Neural progenitor cell (in vitro differentiated cells): ENCODE measurements at regions not wholly inside any gene's neighbourhood (a gene's known extent, or its start where the extent isn't known, plus 50 kb on each side); places are given as distances from the start of the nearest gene placed in this dataset.

Experiments
- DNase-seq: peaks from one replicate; pipeline ENCODE4 v3.0.0-alpha.2; 2016; ENCODE audit warnings: low spot score
- H2AFZ ChIP-seq: fragments of 200-600 bp; sonication (generic); replicated peaks from 2 replicates; pipeline ENCODE4 v1.6.1; 2016; ENCODE audit warnings: antibody characterized with exemption
- H3F3A ChIP-seq: fragments of 200-600 bp; sonication (generic); 2 replicates; pipeline ENCODE4 v1.6.1; 2016; ENCODE audit warnings: antibody characterized with exemption, low read depth
- H3K27ac ChIP-seq: fragments of 200-600 bp; sonication (generic); 2 replicates; pipeline ENCODE4 v1.5.1; 2016; ENCODE audit warnings: mild to moderate bottlenecking
- H3K27me3 ChIP-seq: fragments of 200-600 bp; sonication (generic); 2 replicates; pipeline ENCODE4 v1.6.1; 2016; ENCODE audit warnings: mild to moderate bottlenecking, moderate library complexity
- H3K36me3 ChIP-seq: fragments of 200-600 bp; sonication (generic); 2 replicates; pipeline ENCODE4 v1.5.1; 2016
- H3K4me1 ChIP-seq: fragments of 200-600 bp; sonication (generic); 2 replicates; pipeline ENCODE4 v1.6.1; 2016; ENCODE audit warnings: mixed run types
- H3K4me2 ChIP-seq: fragments of 200-600 bp; sonication (generic); 2 replicates; pipeline ENCODE4 v1.6.1; 2016
- H3K4me3 ChIP-seq: fragments of 200-600 bp; sonication (generic); 2 replicates; pipeline ENCODE4 v1.5.1; 2016
- H3K79me2 ChIP-seq: fragments of 200-600 bp; sonication (generic); 2 replicates; pipeline ENCODE4 v1.6.1; 2016; ENCODE audit warnings: low read depth
- H3K9ac ChIP-seq: fragments of 200-600 bp; sonication (generic); 2 replicates; pipeline ENCODE4 v1.6.1; 2016
- H3K9me3 ChIP-seq: fragments of 200-600 bp; sonication (generic); 2 replicates; pipeline ENCODE4 v1.5.1; 2016; ENCODE audit warnings: low read depth
- H4K20me1 ChIP-seq: fragments of 200-600 bp; sonication (generic); 2 replicates; pipeline ENCODE4 v1.6.1; 2016; ENCODE audit warnings: low read depth
- H3K27ac Mint-ChIP-seq: 3 replicates; pipeline ENCODE4 v1.8.0; 2021; ENCODE audit warnings: mixed read lengths
- H3K27me3 Mint-ChIP-seq: 2 replicates; pipeline ENCODE4 v1.8.0; 2022; ENCODE audit warnings: low read depth, mild to moderate bottlenecking, inconsistent platforms, moderate library complexity, mixed read lengths; ENCODE audit not compliant: insufficient read depth
- H3K36me3 Mint-ChIP-seq: 3 replicates; pipeline ENCODE4 v1.8.0; 2021; ENCODE audit warnings: mixed read lengths
- H3K4me1 Mint-ChIP-seq: 3 replicates; pipeline ENCODE4 v1.8.0; 2021; ENCODE audit warnings: mixed read lengths
- H3K4me3 Mint-ChIP-seq: 3 replicates; pipeline ENCODE4 v1.8.0; 2021; ENCODE audit warnings: mild to moderate bottlenecking, moderate library complexity, mixed read lengths
- H3K9me3 Mint-ChIP-seq: 3 replicates; pipeline ENCODE4 v1.8.0; 2020; ENCODE audit warnings: mixed read lengths
- CTCF ChIP-seq: fragments of 200-600 bp; sonication (generic); IDR thresholded peaks from 2 replicates; pipeline ENCODE4 v1.5.1; 2017; ENCODE audit warnings: antibody characterized with exemption, mild to moderate bottlenecking
- EZH2 ChIP-seq: fragments of 200-600 bp; sonication (generic); IDR thresholded peaks from 2 replicates; pipeline ENCODE4 v1.6.1; 2017; ENCODE audit warnings: antibody characterized with exemption, mild to moderate bottlenecking, moderate library complexity
- EZH2phosphoT487 ChIP-seq: fragments of 200-600 bp; sonication (generic); IDR thresholded peaks from 2 replicates; pipeline ENCODE4 v1.6.1; 2017; ENCODE audit warnings: antibody characterized with exemption

- no peak overlapping the region for H3K4me2 ChIP-seq
- peaks cover 2% of the 10 kb centered on the region for H3K27me3 Mint-ChIP-seq
- peaks cover 2% of the 10 kb centered on the region for H3K4me1 Mint-ChIP-seq
- peaks cover 8% of the 10 kb centered on the region for H3K4me1 ChIP-seq
- no peaks in the 10 kb centered on the region for H3K27me3 ChIP-seq
- H2AFZ ChIP-seq, result no peak overlapping the region
- H3K4me3 ChIP-seq, result no peak overlapping the region
- no peaks in the 10 kb centered on the region for H3K36me3 Mint-ChIP-seq
- H3K9me3 ChIP-seq, result no peaks in the 10 kb centered on the region
- H3K9me3 Mint-ChIP-seq, result no peaks in the 10 kb centered on the region
- TF ChIP-seq CTCF (no peak), EZH2phosphoT487 (no peak), EZH2 (no peak)
- no peak overlapping the region for H3K27ac Mint-ChIP-seq
- no peak overlapping the region for H3K27ac ChIP-seq
- no peaks in the 10 kb centered on the region for H3F3A ChIP-seq
- no peak for DNase-seq
- H3K36me3 ChIP-seq, result no peaks in the 10 kb centered on the region
- no peaks in the 10 kb centered on the region for H3K79me2 ChIP-seq
- no peak overlapping the region for H3K9ac ChIP-seq
- no peaks in the 10 kb centered on the region for H4K20me1 ChIP-seq
- no peak overlapping the region for H3K4me3 Mint-ChIP-seq
Measured at GRCh38 chr2:831622-832021, 119.0 kb upstream of the SNTG2 start.

- no peak for TF ChIP-seq EZH2phosphoT487
- TF ChIP-seq CTCF, result no peak
- TF ChIP-seq EZH2, result no peak
- Histone ChIP-seq H3K9ac (no peak overlapping the region), H3K9me3 (no peaks in the 10 kb centered on the region), H3K36me3 (no peaks in the 10 kb centered on the region), H2AFZ (no peak overlapping the region), H3K4me2 (no peak overlapping the region), H3K27ac (no peak overlapping the region), H4K20me1 (no peaks in the 10 kb centered on the region), H3K4me1 (peaks cover 8% of the 10 kb centered on the region), H3K4me3 (no peak overlapping the region), H3K27me3 (no peaks in the 10 kb centered on the region), H3K79me2 (no peaks in the 10 kb centered on the region), H3F3A (no peaks in the 10 kb centered on the region)
- peaks cover 2% of the 10 kb centered on the region for H3K27me3 Mint-ChIP-seq
- peaks cover 2% of the 10 kb centered on the region for H3K4me1 Mint-ChIP-seq
- DNase-seq, result no peak
- no peaks in the 10 kb centered on the region for H3K9me3 Mint-ChIP-seq
- H3K4me3 Mint-ChIP-seq, result no peak overlapping the region
- H3K27ac Mint-ChIP-seq, result no peak overlapping the region
- no peaks in the 10 kb centered on the region for H3K36me3 Mint-ChIP-seq
Measured at GRCh38 chr2:831225-831536, 119.5 kb upstream of the SNTG2 start.

GRCh38 chr2:830419-831224 is 120.0 kb upstream of the SNTG2 start:
- no peak overlapping the region for H3K4me3 Mint-ChIP-seq
- H3K4me3 ChIP-seq, result no peak overlapping the region
- no peaks in the 10 kb centered on the region for H3K36me3 Mint-ChIP-seq

More at GRCh38 chr2:830419-831224, 120.0 kb upstream of the SNTG2 start:
- H3K9me3 Mint-ChIP-seq, result no peaks in the 10 kb centered on the region
- no peaks in the 10 kb centered on the region for H3K36me3 ChIP-seq
- no peak overlapping the region for H2AFZ ChIP-seq
- no peak for TF ChIP-seq EZH2
- no peak for TF ChIP-seq CTCF
- TF ChIP-seq EZH2phosphoT487, result no peak
- no peaks in the 10 kb centered on the region for H4K20me1 ChIP-seq
- H3K79me2 ChIP-seq, result no peaks in the 10 kb centered on the region
- no peak for DNase-seq
- H3K4me1 ChIP-seq, result peaks cover 8% of the 10 kb centered on the region
- no peak overlapping the region for H3K4me2 ChIP-seq
- H3K9me3 ChIP-seq, result no peaks in the 10 kb centered on the region
- no peaks in the 10 kb centered on the region for H3F3A ChIP-seq
- H3K4me1 Mint-ChIP-seq, result peaks cover 2% of the 10 kb centered on the region
- H3K9ac ChIP-seq, result no peak overlapping the region
- peak overlapping the region; percentile 42 for H3K27ac Mint-ChIP-seq
- H3K27me3 Mint-ChIP-seq, result peaks cover 2% of the 10 kb centered on the region
- H3K27me3 ChIP-seq, result no peaks in the 10 kb centered on the region
- H3K27ac ChIP-seq, result no peak overlapping the region
